GM19328 (cell line): ENCODE measurements at regions not wholly inside any gene's neighbourhood (a gene's known extent, or its start where the extent isn't known, plus 50 kb on each side); places are given as distances from the start of the nearest gene placed in this dataset.
"Not testable (repeated sequence)": the region's sequence is repeated elsewhere in the genome, so short reads cannot be mapped to it uniquely, and the experiment has no call there.

Source experiments
- ATAC-seq: cut with Tn5 transposase; IDR thresholded peaks from one replicate; pipeline ENCODE4 v1.9.1; 2021; ENCODE audit warnings: mild to moderate bottlenecking, moderate library complexity; ENCODE audit not compliant: unreplicated experiment

- ATAC-seq, result no peak
Measured at GRCh38 chr2:38243186-38243880, 133.7 kb downstream of the ATL2 start.

- no peak for ATAC-seq
Measured at GRCh38 chr2:38239452-38239851, 137.6 kb downstream of the ATL2 start.

DNA sequence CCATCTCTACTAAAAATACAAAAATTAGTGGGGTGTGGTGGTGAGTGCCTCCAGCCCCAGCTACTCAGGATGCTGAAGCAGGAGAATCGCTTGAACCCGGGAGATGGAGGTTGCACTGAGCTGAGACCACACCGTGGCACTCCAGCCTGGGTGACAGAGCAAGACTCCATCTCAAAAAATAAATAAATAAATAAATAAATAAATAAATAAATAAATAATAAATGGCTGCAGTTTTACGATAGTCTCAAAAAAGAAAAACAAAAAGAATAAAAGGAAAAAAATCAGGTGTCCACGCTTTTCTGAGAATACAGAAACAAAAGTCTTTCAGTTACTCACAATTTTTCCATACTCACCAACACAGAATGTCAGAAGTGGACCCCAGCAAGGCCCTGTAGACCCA lies 138.4 kb downstream of the ATL2 start:
- ATAC-seq, result not testable (repeated sequence)

- ATAC-seq, result no peak
Measured at GRCh38 chr2:38237311-38237710, 139.8 kb downstream of the ATL2 start.

DNA sequence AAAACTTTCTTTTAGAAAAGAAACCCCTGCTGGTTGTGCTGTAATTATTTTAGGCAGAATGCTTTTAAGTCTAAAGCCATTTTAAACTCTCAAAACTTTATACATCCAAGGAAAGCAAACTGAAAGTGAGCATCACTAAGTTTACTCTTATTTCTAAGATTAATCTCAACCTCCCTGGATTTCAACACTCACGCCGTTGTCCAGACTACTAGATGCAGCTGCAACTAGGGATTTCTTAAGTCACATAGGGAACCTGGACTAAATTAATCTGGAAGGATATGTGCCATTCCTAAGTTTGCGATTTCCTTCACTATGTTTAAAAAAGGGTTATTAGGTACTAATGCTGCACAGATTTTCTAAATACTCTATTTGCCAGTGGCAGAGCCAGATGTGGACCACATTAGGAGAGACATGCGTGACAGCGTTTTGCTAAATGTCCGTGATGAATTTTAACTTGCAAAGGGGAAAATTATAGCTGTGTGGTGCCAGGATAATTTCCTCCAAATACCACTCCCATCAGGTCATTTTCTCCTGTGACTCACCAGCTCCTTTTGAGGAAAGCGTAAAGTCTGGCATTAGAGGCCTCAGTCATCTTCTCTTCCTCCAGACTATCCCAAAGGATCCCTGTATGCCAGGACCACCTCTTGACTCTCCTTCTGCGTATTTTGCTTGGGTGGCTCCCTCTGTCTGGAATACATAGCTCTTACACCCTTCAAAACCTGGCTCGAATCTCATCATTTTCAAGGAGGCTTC lies 143.7 kb downstream of the ATL2 start:
- no peak for ATAC-seq

GRCh38 chr2:38232454-38232853 lies 144.6 kb downstream of the ATL2 start:
- ATAC-seq, result no peak

- no peak for ATAC-seq
Measured at GRCh38 chr2:38230756-38231155, 146.3 kb downstream of the ATL2 start.

GRCh38 chr2:38228753-38229152 lies 148.3 kb downstream of the ATL2 start:
- no peak for ATAC-seq

DNA sequence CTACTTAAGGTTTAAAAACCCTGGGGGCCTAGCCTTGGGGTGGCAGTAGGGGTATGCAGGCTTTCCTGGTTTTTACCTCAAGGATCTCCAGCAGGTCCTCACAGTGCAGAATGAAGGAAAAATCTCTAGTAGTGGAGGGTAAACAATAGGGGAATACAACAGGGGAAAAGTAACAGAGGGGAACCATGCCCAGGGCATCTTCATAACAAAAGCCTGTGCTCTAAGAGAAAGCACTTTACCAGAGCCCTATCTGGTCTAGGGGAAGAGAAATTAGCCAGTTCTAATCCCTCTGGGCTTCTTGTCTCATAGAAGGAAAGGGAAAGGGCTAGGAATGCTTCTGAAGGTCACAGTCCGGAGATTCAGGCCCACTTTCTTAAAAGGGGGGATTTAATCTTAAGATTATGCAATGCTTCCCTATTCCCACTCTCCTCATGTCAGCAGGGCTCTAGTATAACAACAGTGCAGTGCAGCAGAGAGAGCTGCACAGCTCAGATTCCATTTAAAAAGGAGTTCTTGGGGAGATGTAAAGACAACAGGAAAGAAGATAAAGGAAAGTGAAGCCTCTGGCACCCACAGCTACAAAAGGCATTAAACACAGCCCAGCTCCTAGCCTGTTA lies 149.0 kb upstream of the CYP1B1 start:
- no peak for ATAC-seq

DNA sequence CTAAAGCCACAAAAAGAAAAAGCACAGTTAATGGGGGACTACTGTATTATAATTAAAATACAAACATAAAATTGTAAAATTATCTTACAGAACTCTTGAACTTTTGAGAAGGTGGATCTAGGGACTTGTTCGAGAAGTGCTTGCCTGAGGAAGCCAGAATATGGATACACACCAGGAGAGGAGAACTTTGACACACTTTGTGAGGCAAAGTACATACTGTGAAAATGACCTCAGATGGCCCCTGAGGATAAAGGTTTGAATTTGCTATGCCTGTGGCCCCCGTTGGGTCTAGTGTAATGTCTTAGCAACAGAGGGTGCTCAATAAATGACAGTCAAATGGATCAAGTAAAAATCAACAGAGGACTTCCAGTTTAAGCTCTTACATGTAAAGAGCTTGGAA lies 148.2 kb upstream of the CYP1B1 start:
- ATAC-seq, result no peak

DNA sequence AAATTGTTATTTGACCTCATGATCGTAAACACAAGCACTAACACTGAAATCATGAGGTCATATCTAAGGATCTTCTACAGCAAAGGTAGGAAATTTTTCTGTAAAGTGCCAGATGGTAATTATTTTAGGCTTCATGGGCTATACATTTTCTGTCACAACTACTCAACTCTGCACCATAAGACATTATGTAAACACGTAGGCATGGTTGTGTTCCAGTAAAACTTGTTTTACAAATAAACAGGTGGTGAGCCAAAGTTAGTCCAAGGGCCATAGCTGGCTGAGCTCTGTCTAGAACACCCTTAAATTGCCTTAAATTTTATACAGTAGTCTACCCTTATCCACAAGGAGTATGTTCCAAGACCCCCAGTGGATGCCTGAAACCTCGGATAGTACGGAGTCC lies 147.3 kb upstream of the CYP1B1 start:
- no peak for ATAC-seq

GRCh38 chr2:38220164-38220563 lies 144.2 kb upstream of the CYP1B1 start:
- ATAC-seq, result no peak

DNA sequence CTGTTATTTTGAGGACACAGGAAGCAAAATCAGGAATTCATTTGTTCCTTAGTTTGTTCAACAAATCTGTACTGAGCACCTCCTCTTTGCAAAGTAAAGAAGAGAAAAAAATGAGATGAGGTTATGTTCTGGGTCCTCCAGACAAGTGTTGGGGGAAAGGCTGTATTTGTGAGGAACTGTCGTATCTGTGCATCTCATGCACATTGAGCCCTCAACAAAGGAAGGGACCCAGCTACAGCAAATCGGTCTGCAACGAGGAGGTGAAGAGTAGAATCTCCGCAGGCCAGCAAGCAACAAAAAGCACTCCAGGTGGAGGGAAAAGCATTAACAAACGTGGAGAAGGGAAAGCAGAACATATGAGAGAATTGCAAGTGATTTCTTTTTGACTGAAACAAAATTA lies 143.0 kb upstream of the CYP1B1 start:
- ATAC-seq, result no peak

DNA sequence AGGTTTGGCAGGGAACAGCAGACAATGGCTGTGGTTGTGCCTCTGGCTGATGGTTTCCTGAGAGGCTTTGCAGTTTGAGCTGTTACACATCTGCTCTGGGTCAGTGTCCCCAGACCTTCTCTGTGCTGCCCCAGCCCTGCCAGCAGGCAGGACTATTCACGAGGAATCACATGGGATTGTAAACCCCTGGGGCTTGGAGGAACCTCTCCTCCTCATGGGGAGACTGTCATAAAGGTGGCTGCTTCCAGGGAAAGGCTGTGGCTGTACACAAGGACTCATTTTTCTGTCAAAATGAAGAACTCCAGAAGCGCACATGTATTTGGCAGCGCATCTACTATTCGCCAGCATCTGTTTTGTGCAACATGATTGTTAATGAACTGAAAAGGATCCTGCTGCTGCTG lies 142.6 kb upstream of the CYP1B1 start:
- no peak for ATAC-seq

DNA sequence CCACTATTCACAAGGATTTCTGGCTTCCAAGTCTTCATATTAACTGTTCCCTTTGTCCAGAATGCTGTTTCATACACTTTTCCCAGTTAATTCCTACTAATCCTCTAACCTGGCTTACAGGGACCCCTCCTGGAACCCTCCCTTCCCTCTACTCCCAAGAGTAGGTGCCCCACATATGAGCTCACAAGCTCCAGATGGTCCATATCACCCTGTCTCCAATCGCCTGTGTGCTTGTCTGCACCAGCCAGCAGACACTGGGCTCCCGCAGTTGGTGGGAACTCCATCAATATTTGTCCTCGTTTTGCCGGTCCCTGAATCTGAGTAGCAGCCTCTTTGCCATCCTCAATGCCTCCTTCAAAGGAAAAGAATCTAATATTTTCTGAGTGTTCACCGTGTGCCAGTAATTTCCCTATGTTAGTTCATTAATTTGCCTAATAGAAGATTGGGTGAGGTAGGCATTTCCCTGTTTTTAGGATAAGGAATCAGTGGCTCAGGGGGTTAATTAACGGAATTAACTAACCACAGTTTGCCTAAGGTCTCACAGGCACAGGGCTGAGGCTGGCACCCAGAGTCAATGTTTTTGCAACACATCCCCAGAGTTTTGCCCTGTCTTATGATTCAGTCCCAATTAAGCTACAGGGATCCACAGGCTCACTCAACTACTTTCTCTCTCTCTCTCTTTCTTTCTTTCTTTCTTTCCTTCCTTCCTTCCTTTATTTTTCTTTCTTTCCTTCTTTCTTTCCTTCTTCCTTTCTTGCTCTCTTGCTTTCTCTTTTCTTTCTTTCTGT lies 141.6 kb upstream of the CYP1B1 start:
- no peak for ATAC-seq

- no peak for ATAC-seq
Measured at GRCh38 chr2:38216886-38217285, 140.9 kb upstream of the CYP1B1 start.

DNA sequence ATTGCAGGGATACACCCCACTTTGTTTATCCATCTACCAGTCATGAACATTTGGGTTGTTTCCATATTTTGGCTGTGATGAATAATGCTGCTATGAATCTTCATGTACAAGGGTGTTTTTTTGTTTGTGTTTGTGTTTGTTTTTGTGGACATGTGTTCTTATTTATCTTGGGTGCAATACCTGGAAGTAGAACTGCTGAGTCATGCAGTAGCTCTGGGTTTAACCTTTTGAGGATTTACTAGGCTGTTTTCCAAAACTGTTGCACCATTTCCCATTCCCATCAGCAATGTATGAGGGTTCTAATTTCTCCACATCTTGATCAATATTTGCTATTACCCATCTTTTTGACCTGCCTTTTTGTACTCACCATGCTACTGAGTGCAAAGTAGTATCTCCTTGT lies 140.0 kb upstream of the CYP1B1 start:
- no peak for ATAC-seq

DNA sequence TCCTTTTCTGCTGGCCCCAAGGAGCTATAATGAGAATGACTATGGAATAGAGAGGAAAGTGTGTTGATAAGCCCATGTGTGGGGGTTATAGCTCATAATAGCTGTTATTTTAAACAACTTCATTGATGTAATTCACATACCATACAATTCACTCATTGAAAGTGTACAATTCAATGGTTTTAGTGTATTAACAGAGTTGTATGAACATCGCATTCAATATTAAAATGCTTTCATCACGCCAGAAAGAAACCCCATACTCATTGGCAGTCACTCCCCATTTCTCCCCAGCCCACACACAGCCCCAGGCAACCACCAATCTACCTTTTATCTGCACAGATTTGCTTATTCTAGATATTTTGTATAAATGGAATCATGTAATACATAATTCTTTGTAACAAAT lies 139.6 kb upstream of the CYP1B1 start:
- no peak for ATAC-seq

- no peak for ATAC-seq
Measured at GRCh38 chr2:38214209-38214717, 138.3 kb upstream of the CYP1B1 start.

DNA sequence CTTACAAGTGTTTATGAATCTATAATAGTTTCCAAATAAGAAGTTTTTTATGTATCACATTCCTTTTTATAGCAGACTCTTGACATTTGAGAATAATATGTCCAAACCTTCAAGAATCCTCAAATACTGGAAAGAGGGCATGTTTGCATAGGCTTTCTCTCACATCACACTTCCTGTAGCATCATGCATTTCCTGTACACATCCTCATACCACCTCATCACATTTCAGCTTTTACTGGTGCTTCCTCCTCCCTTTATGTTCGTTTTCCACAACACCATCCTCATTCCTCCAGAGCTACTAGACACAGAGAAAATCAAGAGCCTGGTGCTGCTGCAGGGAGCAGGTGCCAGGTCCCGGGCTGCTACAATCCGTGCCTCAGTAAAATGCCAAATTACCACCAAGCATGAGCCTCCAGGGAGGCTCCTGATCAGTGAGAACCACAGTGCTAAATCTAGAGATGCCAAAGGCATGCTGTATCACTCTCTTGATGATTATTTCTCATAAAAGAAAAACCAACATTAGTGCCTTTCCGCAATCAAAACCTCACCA lies 137.7 kb upstream of the CYP1B1 start:
- ATAC-seq, result no peak

- no peak for ATAC-seq
Measured at GRCh38 chr2:38212312-38212711, 136.4 kb upstream of the CYP1B1 start.
